GM21423 (cell line): ENCODE measurements at regions not wholly inside any gene's neighbourhood (a gene's known extent, or its start where the extent isn't known, plus 50 kb on each side); places are given as distances from the start of the nearest gene placed in this dataset.
A peak's percentile ranks its signal among the peaks of the same experiment; 100 is the strongest.

Source experiments
- ATAC-seq: cut with Tn5 transposase; IDR thresholded peaks from one replicate; pipeline ENCODE4 v1.9.1; 2021; ENCODE audit warnings: mild to moderate bottlenecking, moderate library complexity; ENCODE audit not compliant: unreplicated experiment

DNA sequence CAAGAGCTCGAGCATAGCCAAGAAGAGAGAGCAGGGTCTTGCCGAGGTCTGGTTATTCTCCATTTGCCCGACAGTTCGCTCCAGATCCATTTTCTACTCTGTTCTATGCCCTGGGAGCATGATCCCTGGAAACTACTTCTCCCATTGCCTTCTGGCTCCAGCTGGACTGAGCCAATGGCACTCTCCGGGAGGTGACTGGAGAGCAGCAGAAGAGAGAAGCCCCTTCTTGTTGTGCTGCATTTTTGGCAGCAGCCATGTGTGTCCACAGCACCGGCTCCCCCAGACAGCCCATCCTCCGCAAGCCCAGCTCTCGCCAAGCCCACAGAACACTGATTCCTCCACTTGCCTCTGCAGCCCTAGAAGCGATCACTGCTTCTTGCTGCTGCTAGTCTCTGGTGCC lies 345.5 kb downstream of the TNS1 start:
- no peak for ATAC-seq

DNA sequence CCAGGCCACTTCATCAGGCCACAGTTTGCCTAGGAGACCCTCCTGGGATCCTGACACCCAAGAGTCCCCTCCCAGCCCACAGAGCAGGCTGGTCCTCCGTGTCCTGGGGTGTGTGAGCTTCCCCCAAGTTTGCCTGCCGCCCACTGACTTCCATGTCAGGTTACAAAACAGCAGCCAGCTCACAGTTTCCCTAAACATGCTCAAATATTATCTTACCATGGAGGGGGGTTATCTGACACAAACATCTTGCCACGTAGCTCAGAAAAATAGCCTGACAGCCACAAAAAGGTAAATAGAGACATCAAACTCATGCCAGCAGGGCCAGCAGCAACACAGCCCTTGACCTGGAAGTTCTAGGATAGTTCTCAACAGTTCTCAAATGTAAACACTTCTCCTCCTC lies 346.5 kb downstream of the TNS1 start:
- no peak for ATAC-seq

DNA sequence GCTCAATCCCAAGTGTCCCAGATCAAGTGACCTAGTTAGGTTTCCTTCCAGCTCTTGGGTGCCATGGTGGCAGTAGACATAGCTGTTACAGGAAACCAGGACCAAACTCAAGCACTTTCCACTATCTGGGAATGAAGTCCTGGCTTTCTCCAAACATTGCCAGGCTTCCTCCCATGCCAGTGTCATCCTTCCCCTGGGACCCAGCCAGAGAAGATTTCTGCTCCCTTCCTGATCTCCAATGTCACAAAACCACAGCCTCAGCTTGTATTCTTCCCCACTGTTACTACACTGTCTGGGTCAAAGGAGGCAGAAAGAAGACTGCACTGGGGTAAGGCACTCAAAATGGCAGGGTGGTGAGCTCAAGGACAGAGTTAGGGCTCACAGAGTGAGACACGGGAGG lies 347.1 kb downstream of the TNS1 start:
- no peak for ATAC-seq

DNA sequence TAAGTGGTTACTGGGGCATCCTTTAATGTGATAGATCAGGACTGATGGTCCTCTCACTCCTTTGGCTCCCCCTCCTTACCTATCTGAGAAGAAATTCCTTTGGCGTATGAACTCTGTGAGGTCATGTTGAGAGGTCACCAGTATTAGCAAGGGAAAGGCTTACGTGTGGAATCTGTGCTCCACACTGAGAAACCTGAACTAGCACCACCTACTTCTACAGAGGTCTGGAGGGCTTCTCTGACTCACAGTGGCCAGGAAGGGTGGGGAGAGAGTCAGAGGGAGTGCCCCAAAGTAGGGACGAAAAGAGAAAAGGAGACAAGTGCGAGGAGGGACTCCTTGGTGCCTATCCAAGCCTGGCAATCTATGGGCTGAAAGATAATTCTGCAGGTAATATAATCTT lies 348.6 kb downstream of the TNS1 start:
- no peak for ATAC-seq

DNA sequence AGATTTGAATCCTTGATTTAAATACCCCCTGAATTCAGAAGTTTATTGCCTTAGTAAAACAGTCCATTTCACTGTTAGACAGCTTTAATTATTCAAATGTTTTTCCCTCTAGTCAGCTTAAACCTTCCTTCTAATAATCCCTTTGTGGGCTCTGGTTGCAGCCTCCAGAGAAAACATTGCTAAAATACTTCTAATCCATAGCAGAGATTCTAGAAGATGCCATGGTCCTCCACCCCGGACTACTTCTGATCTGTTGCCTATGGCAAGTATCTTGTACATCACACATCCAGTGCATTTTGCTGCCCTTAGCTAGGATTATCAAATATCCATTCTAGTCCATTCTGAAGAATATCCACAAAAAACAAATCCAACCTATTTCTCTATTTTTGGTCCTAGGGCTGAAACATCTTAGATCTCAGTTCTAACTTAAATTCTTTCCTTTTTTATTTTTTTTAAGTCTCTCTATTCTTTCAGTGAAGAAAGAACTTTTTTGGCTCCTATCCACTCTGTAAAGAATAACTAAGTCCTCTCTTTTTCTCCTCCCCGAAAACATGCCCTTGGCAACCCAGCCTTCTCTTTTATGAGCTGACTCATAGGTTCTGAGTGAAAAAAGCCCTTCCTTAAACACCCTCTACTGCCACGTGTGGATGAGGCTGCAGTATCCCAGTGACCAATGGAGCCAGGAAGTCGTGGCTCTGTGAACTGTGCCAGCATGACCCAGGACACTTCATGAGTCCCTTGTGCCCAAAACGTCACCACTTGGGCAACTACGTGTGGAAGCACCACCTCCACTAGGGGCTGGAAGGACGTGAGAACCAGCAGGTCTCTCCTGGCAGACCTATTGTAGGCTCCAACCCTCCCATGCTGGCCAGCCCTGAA lies 349.8 kb downstream of the TNS1 start:
- ATAC-seq: no peak

DNA sequence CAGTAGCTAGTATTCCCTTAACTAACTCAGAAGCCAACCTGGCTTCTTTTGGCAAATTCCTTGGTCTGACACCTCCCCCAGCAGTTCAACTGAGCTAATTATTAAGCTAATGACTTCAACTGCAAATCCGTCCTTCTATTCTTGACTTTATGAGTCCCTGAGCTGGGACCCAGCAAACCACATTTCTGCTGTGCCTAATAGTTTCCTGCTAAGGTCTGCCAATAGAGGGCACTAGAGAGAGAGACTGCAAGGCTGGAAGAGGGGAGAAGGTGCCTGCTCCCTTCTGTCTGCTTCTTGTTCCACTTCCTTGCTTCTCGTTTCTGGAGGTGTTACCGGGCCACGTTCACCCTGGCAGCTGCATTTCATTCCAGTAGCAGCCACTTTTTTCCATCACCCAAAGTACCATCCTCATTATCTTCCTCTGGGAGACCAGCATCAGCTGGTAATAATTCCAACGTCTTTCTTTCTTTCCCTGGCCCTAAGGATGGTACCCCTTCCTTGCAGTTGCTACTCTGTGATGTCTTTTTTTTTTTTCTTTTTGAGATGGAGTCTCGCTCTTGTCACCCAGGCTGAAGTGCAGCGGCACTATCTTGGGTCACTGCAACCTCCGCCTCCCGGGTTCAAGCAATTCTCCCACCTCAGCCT lies 352.0 kb downstream of the TNS1 start:
- peak; percentile 68 for ATAC-seq

DNA sequence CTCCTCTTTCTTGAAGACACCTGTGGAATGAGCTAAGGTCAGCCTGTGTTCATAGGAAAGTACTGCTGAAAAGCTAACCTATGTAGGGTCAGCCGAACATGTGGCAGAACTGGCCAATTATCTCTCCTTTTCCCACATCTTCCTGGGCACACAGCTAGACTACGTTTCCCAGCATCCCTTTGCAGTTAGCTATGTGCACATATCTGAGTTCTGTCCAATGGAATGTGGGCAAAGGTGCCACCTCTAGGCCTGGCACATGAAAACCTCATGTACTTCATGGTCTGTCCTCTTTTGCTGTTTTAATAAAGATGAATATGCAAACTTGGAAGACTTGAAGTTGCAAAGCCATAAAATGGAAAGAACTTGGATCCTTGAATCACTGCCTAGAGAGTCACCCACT lies 352.6 kb downstream of the TNS1 start:
- no peak for ATAC-seq

DNA sequence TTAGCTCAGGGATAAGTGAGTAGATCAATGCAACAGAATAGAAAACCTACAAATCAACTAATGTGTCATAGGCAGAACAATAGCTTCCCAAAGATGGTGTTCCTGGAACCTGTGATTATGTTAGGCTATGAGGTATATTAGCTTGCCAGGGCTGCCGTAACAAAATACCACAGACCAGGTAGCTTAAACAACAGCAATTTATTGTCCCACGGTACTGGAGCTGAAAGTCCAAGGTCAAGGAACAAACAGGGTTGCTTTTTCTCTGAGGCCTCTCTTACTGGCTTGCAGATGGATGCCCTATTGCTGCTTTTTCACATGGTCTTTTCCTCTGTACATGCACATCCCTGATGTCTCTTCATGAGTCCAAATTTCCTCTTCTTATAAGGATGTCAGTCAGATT lies 354.9 kb downstream of the TNS1 start:
- ATAC-seq: no peak

DNA sequence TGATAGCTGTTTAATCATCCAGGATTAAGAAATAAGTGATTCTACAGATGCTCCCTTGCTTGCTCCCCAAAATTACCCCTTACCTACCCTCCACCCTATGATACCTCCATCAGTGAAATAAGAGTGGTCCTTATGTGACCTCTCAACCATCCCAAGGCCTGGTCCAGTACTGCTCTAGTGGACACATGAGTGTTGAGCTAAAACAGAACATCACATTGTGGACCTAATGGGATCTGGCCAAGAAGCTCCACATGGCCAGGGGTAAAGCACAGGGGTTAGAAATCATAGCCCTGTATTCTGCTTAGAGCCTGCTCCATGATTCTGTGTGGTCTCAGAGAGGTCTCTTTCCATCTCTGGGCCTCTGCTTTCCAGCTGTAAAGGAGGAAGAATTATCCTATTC lies 355.6 kb downstream of the TNS1 start:
- no peak for ATAC-seq

DNA sequence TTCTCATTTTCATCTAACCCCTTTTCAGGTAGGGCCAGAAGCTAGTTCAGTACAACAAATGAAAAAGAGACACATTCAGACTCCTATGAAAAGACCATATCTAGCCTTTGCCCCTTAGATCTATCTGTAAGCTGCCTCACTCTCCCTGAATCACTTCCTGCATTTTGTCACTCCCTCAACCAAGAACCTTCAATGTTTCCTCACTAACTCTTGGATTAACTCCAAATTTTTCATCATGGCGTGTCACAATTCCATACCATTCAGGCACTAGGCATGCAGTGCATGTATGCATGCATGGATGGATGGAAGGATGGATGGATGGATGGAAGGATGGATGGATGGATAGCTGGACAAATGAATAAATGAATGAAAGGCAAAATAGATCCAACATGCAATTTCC lies 356.9 kb downstream of the TNS1 start:
- no peak for ATAC-seq

DNA sequence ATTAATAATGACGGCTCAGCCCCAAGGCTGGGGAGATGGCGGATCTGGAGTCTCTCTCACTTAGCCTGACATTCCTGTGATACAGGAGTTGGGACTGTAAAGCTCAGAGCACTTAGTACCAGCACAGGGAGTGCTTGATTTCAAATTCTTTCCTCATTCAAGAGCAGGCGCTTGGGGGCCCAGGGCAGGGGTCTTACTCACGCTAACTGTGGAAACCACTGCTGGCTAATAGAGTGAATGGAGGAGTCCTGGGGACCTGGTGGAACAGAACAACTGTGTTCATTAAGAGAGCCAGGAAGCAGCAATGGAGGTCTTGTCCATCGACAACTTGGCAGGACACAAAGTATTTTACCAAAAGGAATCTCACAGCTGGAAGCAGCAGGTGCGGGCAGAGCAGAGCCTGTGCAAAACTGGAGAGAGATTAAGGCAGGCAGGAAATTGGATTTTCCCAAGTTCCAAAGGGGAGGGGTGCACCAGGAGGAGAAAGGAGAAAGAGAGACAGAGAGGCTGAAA lies 358.9 kb downstream of the TNS1 start:
- ATAC-seq: no peak

DNA sequence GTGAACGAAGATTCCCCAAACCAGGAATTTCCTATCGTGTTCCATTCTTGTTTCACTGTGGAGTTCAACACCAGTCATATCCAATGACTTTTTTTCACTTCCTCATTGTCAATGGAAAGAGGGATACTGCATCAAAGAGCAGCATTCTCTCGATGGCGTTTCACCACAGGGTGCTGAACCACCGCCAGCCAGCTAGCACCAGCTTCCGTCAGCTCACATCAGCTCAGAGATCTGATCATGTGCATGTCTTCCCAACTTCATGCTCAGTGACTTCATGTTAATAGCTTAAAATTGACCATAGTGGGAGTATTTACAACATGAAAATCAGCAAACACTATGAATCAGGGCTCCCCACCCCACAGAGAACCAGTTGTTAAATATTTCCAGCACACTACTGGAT lies 359.9 kb downstream of the TNS1 start:
- ATAC-seq: no peak

DNA sequence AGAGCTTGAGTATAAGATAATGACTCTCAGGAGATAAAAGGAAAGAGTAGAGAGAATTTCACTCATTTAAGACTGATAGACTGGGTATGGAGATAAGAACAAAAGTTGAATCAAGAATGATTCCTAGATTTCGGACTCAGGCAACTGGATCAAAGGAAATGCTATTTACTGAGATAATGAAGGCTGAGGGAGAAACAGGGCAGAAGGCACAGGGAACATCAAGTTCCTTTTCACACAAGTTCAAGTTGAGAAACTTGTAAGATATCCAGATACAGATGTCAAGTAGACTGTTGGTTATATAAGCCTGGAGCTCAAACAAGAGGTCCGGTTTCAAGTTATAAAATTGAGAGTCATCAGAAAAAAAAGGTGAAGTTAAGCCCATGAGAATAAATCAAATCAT lies 360.8 kb downstream of the TNS1 start:
- no peak for ATAC-seq

DNA sequence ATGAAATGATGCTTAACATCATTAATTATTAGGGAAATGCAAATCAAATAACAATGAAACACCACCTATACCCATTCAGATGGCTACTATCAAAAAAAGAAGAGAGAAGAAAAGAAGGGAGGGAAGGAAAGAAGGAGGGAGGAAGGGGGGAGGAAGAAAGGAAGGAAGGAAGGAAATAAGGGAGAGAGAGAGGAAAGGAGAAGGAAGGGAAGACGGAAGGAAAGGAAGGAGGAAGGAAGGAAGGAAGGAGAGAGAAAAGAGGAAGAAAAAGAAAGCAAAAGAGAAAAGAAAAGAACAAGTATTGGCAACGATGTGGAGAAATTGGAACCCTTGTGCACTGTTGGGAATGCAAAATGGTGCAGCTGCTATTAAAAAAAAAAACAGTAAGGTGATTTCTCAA lies 363.3 kb downstream of the TNS1 start:
- ATAC-seq: no peak

DNA sequence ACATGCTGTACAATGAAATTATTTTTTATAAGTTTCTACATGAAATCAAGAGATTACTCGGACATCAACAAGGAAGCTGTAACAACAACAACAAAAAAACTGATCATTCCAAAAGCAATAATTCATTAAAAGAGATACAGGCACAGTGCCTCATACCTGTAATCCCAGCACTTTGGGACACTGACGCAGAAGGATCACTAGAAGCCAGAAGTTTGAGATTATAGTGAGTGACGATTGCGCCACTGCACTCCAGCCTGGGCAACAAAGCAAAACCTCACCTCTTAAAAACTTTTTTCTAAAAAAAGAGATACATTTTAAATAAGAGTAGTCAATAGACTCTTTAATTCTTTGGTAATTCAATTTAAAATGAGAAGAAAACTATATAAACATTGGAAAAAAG lies 364.3 kb downstream of the TNS1 start:
- no peak for ATAC-seq

DNA sequence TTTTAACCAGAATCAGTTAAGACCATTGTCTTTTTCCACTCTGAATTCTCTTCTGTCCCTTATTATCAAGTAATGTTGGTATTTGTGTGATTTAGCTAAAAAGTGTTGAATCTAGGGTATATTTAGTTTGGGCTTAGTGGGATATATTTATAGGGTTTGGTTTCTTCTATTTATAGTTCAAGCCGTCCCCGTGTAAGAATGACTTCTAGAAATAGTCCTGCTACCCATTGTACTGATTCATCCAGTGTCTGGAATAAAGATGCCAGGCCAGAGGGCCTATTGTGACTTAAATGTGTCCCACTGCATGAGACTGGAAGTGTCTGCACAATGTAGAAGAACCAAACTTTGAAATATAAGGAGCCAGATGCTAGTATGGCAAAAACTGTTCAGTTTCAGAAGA lies 364.8 kb downstream of the TNS1 start:
- no peak for ATAC-seq

DNA sequence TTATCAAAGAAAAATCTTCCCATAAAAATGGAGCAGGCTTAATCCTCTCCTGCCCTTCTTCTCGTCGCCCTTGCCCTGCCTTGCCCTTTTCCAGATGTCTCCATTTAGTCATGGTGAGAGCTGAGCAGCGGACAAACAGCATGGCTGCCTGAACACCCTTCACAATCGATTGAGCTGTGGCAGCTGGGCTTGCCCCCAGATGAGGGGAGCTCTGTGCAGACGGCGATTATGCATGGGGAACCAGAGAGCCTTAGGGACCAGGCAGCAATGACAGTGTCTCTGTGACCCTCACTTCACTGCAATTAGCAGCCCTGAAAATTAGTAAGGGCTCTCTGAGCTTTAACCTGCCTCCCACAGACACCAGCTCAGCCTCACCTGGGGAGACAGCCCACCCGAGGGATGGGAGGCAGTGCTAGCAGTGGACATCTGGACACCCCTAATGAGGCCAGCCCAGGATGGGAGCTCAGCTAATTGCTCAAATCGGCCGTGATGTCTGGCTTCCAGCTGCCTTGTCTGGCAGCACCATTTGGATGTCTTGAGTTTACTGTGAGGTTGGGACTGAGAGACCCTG lies 365.7 kb downstream of the TNS1 start:
- no peak for ATAC-seq

DNA sequence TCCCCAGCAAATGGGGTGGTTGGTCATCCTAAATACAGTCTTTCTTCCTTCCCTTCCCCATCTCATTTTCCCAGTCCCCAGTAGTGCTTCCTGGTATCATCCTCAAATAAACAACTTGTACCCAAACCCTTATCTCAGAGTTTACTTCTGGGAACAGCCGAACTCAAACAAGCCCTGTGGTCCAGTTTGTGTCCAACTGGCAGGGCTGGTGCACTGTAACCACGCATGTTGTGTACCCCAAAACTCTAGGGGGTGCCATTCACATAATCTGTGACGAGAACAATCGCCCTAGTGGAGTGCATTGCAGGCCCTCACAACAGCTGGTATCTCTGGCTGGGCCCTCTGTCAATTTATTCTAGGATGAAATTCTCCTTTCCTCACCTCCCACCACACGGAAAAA lies 366.2 kb downstream of the TNS1 start:
- ATAC-seq: no peak

DNA sequence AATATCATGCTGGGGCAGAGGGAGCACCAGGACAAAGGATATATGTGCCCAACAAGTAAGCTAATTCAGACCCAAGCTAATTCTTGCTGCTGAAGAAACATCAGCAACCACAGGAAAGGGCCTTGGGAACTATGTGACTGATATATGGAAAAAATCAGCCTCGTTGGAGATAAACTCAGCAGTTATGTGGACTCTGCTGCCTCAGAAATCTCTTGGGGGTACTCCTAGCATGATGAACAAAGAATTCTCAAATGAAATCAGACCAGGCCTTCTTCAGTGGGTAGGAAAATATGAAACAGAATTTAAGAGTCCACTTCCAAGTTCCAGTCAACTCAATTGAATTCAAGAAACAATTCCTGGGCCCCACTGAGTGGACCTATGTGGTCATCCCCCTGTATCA lies 367.9 kb downstream of the TNS1 start:
- no peak for ATAC-seq

DNA sequence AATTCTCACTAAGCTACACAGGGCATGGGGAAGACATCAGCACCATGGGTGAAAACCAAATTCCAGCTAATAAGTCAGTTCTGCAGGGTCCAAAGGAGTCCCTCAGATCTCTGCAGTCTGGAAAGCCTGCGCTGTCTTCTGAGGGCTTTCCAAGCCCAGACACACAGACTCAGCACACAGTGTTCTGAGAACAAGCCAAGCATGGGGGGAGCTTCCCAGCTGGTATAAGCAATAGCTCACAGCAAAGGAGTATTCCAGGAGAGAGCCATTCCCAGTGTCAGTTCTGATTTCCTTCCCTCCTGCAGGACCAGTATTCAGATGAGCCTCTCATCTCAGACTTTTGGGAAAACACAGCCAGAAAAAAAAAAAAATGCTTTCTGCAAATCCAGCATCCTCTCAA lies 370.8 kb downstream of the TNS1 start:
- ATAC-seq: no peak

DNA sequence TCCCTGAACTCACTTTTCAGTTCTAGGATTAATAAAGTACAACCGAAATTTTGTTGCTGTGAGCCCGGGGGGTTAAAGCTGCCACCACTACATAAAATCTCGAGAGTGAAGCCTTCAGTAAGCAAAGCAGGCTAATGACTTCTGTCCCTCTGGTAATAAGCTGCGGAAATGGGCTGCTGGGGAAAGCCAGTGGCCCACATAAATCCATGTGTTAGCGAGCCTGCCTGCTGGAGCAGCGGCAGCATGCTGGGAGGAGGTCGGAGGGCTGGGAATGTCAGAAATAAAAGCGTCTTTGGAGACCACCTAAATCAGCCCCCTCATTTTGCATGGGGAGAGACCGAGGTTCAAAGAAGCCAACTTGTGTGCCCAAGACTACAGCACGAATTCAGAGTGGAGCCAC lies 371.7 kb downstream of the TNS1 start:
- no peak for ATAC-seq

DNA sequence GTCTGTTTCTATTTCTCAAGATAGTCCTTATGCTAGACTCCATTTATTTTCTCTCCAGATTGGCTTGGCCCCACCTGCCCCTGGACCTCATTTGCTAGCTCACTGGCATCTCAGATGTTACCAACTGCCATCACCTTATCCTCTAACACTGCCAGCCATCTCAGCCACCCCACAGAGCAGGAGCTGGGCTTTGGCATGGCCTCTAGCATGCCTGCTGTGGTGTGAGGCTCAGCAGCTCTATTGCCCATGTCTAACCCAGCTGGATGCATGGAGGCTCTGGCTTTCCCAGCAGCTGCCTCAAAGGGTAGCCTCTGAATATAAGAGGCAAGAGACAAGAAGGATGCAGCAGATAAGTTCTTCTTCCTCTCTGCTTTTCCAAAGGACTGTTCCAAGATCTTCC lies 373.4 kb downstream of the TNS1 start:
- no peak for ATAC-seq
